ENCODE measurements at regions not wholly inside any gene's neighbourhood (a gene's known extent, or its start where the extent isn't known, plus 50 kb on each side); places are given as distances from the start of the nearest gene placed in this dataset.

GRCh38 chr1:234950598-234950997, 178.0 kb downstream of the TOMM20 start:
- TF ChIP-seq CTCF (IDR thresholded peaks at IDR 0.05) (no peak), POLR2AphosphoS5 (IDR thresholded peaks at IDR 0.05) (no peak), EP300 (IDR thresholded peaks at IDR 0.05; ENCODE audit: low read depth) (no peak), POLR2A (IDR thresholded peaks at IDR 0.05) (no peak)

Data from transverse colon (tissue), 4 donors.